ENCODE measurements at regions not wholly inside any gene's neighbourhood (a gene's known extent, or its start where the extent isn't known, plus 50 kb on each side); places are given as distances from the start of the nearest gene placed in this dataset.
A peak's percentile ranks its signal among the peaks of the same experiment; 100 is the strongest.

DNA sequence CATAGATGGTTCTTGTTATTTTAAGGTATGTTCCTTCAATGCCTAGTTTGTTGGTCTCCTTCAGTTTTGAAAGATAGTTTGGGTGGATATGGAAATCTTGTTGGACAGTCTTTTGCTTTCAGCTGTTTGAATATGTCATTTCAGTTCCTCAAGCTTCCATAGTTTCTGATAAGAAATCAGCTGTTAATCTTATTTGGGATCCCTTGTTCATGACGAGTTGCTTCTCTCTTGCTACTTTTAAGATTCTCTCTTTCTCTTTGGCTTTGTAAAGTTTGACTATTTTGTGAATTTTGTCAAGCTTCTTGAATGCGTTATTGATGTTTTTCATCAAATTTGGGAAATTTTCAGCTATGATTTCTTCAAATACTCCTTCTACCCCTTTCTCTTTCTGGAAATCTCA is 129.5 kb downstream of the GNL3L start:
- intact Hi-C loops (cut with micrococcal nuclease; ENCODE audit: unreplicated experiment), result no loop called here
- Histone ChIP-seq H3K4me1 (ENCODE audit: insufficient read depth, low read length, poor library complexity, severe bottlenecking) (no peaks in the 10 kb centered on the region), H3K4me3 (ENCODE audit: low read depth, low read length, poor library complexity, severe bottlenecking) (no peak overlapping the region), H3K79me2 (ENCODE audit: insufficient read depth, low read depth, low read length) (no peaks in the 10 kb centered on the region), H3K9me2 (ENCODE audit: insufficient read depth, low read length) (no peaks in the 10 kb centered on the region), H2AFZ (ENCODE audit: low read length) (no peak overlapping the region), H3K27ac (ENCODE audit: low read depth, low read length, poor library complexity, severe bottlenecking) (no peak overlapping the region), H3K36me3 (ENCODE audit: insufficient read depth, low read length) (no peaks in the 10 kb centered on the region), H3K9me3 (ENCODE audit: low read length) (no peaks in the 10 kb centered on the region), H3K4me2 (ENCODE audit: low read length) (no peak overlapping the region), H4K20me1 (ENCODE audit: insufficient read depth, low read length) (no peaks in the 10 kb centered on the region)
- no peak for DNase-seq (ENCODE audit: low spot score)
- POLR2A ChIA-PET, result interaction anchor here (0.7 kb wide), 1 partner anchor 208 kb away, joined by 5 read pairs; no protein-coding TSS in a partner anchor
- BruUV-seq (replicated peaks), result no TSS peak
- no peak for TF ChIP-seq EZH2phosphoT487 (IDR thresholded peaks at IDR 0.05; ENCODE audit: borderline replicate concordance, low read depth, low read length)
- TF ChIP-seq, protein P1, sequence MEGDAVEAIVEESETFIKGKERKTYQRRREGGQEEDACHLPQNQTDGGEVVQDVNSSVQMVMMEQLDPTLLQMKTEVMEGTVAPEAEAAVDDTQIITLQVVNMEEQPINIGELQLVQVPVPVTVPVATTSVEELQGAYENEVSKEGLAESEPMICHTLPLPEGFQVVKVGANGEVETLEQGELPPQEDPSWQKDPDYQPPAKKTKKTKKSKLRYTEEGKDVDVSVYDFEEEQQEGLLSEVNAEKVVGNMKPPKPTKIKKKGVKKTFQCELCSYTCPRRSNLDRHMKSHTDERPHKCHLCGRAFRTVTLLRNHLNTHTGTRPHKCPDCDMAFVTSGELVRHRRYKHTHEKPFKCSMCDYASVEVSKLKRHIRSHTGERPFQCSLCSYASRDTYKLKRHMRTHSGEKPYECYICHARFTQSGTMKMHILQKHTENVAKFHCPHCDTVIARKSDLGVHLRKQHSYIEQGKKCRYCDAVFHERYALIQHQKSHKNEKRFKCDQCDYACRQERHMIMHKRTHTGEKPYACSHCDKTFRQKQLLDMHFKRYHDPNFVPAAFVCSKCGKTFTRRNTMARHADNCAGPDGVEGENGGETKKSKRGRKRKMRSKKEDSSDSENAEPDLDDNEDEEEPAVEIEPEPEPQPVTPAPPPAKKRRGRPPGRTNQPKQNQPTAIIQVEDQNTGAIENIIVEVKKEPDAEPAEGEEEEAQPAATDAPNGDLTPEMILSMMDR (conservative IDR thresholded peaks at IDR 0.05; ENCODE audit: low read length), result no peak
- CTCF ChIA-PET (ENCODE audit: unreplicated experiment), result no interaction called here

DNA sequence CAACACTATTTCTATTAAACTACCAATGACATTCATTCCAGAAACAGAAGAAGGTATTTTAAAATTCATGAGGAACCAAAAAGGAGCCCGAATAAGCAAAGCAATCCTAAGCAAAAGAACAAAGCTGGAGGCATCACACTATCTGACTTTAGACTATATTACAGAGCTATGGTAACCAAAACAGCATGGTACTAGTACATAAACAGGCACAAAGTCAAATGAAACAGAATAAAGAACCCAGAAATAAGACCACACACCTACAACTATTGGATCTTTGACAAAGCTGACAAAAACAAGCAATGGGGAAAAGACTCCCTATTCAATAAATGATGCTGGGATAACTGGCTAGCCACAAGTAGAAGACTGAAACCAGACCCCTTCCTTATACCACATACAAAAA is 122.3 kb downstream of the ITIH6 start:
- no peak overlapping the region for H3K4me3 ChIP-seq (ENCODE audit: low read depth, low read length, poor library complexity, severe bottlenecking)
- POLR2A ChIA-PET, result no interaction called here
- no peaks in the 10 kb centered on the region for H3K36me3 ChIP-seq (ENCODE audit: insufficient read depth, low read length)
- TF ChIP-seq EZH2phosphoT487 (IDR thresholded peaks at IDR 0.05; ENCODE audit: borderline replicate concordance, low read depth, low read length), result no peak
- TF ChIP-seq, protein P1 (conservative IDR thresholded peaks at IDR 0.05; ENCODE audit: low read length), result no peak
- no peaks in the 10 kb centered on the region for H3K4me1 ChIP-seq (ENCODE audit: insufficient read depth, low read length, poor library complexity, severe bottlenecking)
- H3K9me3 ChIP-seq (ENCODE audit: low read length), result no peaks in the 10 kb centered on the region
- no peaks in the 10 kb centered on the region for H3K79me2 ChIP-seq (ENCODE audit: insufficient read depth, low read depth, low read length)
- H2AFZ ChIP-seq (ENCODE audit: low read length), result no peak overlapping the region
- intact Hi-C loops (cut with micrococcal nuclease; ENCODE audit: unreplicated experiment), result no loop called here
- H3K4me2 ChIP-seq (ENCODE audit: low read length), result no peak overlapping the region
- no TSS peak for BruUV-seq (replicated peaks)
- no peak for DNase-seq (ENCODE audit: low spot score)
- H3K27ac ChIP-seq (ENCODE audit: low read depth, low read length, poor library complexity, severe bottlenecking), result no peak overlapping the region
- no peaks in the 10 kb centered on the region for H4K20me1 ChIP-seq (ENCODE audit: insufficient read depth, low read length)
- CTCF ChIA-PET (ENCODE audit: unreplicated experiment), result no interaction called here
- no peaks in the 10 kb centered on the region for H3K9me2 ChIP-seq (ENCODE audit: insufficient read depth, low read length)

DNA sequence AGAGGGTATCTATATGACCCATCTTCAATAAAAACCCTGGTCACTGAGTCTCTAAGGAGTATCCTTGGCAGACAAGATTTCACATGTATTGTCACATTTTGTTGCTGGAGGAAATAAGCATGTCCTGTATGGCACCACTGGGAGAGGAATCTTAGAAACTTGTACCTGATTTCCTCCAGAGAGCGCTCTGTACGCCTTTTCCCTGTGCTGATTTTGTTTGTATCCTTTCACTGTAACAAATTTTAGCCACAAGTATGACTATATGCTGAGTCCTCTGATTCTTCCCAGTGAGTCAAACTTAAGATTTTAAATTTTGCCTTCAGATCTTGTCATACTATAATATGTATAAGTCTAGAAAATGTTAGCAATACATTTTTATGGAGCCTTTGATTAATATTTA is 102.8 kb downstream of the ITIH6 start:
- no peaks in the 10 kb centered on the region for H3K79me2 ChIP-seq (ENCODE audit: insufficient read depth, low read depth, low read length)
- H3K27ac ChIP-seq (ENCODE audit: low read depth, low read length, poor library complexity, severe bottlenecking), result peak overlapping the region; percentile 50
- CTCF ChIA-PET (ENCODE audit: unreplicated experiment), result no interaction called here
- POLR2A ChIA-PET, result no interaction called here
- DNase-seq (ENCODE audit: low spot score), result no peak
- H2AFZ ChIP-seq (ENCODE audit: low read length), result peak overlapping the region; percentile 94; the same call in 1 of the 2 replicates
- H3K4me1 ChIP-seq (ENCODE audit: insufficient read depth, low read length, poor library complexity, severe bottlenecking), result peaks cover 23% of the 10 kb centered on the region
- H4K20me1 ChIP-seq (ENCODE audit: insufficient read depth, low read length), result no peaks in the 10 kb centered on the region
- H3K9me2 ChIP-seq (ENCODE audit: insufficient read depth, low read length), result no peaks in the 10 kb centered on the region
- peak overlapping the region; percentile 28 for H3K4me3 ChIP-seq (ENCODE audit: low read depth, low read length, poor library complexity, severe bottlenecking)
- no TSS peak for BruUV-seq (replicated peaks)
- TF ChIP-seq EZH2phosphoT487 (IDR thresholded peaks at IDR 0.05; ENCODE audit: borderline replicate concordance, low read depth, low read length), result no peak
- TF ChIP-seq, protein P1 (conservative IDR thresholded peaks at IDR 0.05; ENCODE audit: low read length), result no peak
- H3K36me3 ChIP-seq (ENCODE audit: insufficient read depth, low read length), result no peaks in the 10 kb centered on the region
- peak overlapping the region; percentile 65 for H3K4me2 ChIP-seq (ENCODE audit: low read length)
- no peaks in the 10 kb centered on the region for H3K9me3 ChIP-seq (ENCODE audit: low read length)
- intact Hi-C loops (cut with micrococcal nuclease; ENCODE audit: unreplicated experiment), result no loop called here
